ENCODE measurements at regions not wholly inside any gene's neighbourhood (a gene's known extent, or its start where the extent isn't known, plus 50 kb on each side); places are given as distances from the start of the nearest gene placed in this dataset.

DNA sequence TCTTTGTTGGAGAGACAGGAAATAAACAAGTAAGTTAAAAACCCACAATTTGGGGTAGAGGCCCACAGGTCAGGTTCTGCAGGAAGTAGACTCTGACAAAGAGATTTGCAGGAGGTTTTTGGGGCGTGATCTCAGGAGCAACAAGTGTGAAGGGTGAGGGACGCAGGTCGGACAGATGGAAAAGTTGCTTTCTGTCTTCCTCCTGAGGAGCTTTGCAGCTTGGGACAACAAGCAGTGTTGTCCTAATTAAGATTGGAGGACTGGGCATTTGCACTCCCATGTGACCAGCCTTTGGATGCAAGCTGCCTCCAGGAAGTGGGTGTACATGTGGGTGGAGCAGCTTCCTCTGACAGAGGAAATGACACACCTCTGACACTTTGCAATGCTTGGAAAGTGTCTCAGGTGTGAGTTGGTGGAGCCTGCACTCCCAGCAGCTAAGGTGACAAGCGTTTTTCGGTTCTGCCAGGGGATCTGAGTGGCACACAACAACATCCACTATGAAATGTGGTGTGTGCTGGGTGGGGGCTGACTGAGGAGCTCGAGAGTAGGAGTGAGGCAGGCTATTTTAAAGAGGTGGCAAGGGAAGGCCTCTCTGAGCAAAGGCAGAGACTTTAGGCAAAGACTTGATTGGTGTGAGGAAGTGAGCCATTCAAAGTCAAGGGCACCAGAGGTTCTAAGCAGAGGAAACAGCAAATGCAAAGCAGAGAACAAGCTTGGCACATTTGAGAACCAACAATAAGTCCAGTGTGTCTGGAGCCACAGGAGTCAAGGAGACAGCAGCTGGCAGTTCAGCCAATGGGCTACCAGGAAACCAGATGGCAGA lies 339.8 kb upstream of the GATB start:
- no peak for DNase-seq
- Histone ChIP-seq H3K27me3 (replicated peaks) (no peaks in the 10 kb centered on the region), H3K4me3 (ENCODE audit: low read depth, low read length) (no peak overlapping the region), H3K27ac (no peak overlapping the region), H3K36me3 (replicated peaks) (no peaks in the 10 kb centered on the region)
- in situ Hi-C loops (cut with HindIII; ENCODE audit: low pct_ligation_motif_present, low sequenced_read_pairs), result no loop called here
- TF ChIP-seq, protein P1, sequence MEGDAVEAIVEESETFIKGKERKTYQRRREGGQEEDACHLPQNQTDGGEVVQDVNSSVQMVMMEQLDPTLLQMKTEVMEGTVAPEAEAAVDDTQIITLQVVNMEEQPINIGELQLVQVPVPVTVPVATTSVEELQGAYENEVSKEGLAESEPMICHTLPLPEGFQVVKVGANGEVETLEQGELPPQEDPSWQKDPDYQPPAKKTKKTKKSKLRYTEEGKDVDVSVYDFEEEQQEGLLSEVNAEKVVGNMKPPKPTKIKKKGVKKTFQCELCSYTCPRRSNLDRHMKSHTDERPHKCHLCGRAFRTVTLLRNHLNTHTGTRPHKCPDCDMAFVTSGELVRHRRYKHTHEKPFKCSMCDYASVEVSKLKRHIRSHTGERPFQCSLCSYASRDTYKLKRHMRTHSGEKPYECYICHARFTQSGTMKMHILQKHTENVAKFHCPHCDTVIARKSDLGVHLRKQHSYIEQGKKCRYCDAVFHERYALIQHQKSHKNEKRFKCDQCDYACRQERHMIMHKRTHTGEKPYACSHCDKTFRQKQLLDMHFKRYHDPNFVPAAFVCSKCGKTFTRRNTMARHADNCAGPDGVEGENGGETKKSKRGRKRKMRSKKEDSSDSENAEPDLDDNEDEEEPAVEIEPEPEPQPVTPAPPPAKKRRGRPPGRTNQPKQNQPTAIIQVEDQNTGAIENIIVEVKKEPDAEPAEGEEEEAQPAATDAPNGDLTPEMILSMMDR (IDR thresholded peaks at IDR 0.05; ENCODE audit: low read depth, low read length, missing control alignments), result no peak

DNA sequence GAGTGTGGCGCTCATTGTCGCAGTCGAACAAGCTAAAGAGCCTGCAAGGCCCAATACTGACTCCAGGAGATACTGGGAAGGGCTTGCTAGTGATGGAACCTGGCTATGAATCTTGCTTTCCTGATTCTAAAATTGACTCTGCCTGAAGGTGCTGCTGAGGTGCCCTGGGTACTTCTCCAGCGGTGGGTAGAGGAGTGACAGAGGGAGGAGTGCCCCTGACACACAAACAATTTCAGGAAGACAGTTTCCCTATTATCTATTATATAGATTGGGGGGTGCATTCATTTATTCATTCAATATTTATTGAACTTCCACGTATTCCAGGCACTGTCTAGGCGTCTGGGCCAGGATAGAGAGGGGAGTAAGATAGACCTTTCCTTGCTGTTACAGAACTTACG lies 339.2 kb upstream of the GATB start:
- TF ChIP-seq, protein P1 (IDR thresholded peaks at IDR 0.05; ENCODE audit: low read depth, low read length, missing control alignments), result no peak
- no peak for DNase-seq
- Histone ChIP-seq H3K4me3 (ENCODE audit: low read depth, low read length) (no peak overlapping the region), H3K27me3 (replicated peaks) (no peaks in the 10 kb centered on the region), H3K27ac (no peak overlapping the region), H3K36me3 (replicated peaks) (no peaks in the 10 kb centered on the region)
- in situ Hi-C loops (cut with HindIII; ENCODE audit: low pct_ligation_motif_present, low sequenced_read_pairs), result no loop called here

GRCh38 chr4:152099555-152099954 lies 338.7 kb upstream of the GATB start:
- Histone ChIP-seq H3K36me3 (replicated peaks) (no peaks in the 10 kb centered on the region), H3K27ac (no peak overlapping the region), H3K4me3 (ENCODE audit: low read depth, low read length) (no peak overlapping the region), H3K27me3 (replicated peaks) (no peaks in the 10 kb centered on the region)
- in situ Hi-C loops (cut with HindIII; ENCODE audit: low pct_ligation_motif_present, low sequenced_read_pairs), result no loop called here
- DNase-seq, result no peak
- TF ChIP-seq, protein P1 (IDR thresholded peaks at IDR 0.05; ENCODE audit: low read depth, low read length, missing control alignments), result peak; percentile 9

GRCh38 chr4:152099061-152099425 lies 338.2 kb upstream of the GATB start:
- TF ChIP-seq, protein P1 (IDR thresholded peaks at IDR 0.05; ENCODE audit: low read depth, low read length, missing control alignments), result no peak
- H3K36me3 ChIP-seq (replicated peaks), result no peaks in the 10 kb centered on the region
- no peak overlapping the region for H3K27ac ChIP-seq
- in situ Hi-C loops (cut with HindIII; ENCODE audit: low pct_ligation_motif_present, low sequenced_read_pairs), result no loop called here
- H3K4me3 ChIP-seq (ENCODE audit: low read depth, low read length), result no peak overlapping the region
- no peak for DNase-seq
- H3K27me3 ChIP-seq (replicated peaks), result no peaks in the 10 kb centered on the region

DNA sequence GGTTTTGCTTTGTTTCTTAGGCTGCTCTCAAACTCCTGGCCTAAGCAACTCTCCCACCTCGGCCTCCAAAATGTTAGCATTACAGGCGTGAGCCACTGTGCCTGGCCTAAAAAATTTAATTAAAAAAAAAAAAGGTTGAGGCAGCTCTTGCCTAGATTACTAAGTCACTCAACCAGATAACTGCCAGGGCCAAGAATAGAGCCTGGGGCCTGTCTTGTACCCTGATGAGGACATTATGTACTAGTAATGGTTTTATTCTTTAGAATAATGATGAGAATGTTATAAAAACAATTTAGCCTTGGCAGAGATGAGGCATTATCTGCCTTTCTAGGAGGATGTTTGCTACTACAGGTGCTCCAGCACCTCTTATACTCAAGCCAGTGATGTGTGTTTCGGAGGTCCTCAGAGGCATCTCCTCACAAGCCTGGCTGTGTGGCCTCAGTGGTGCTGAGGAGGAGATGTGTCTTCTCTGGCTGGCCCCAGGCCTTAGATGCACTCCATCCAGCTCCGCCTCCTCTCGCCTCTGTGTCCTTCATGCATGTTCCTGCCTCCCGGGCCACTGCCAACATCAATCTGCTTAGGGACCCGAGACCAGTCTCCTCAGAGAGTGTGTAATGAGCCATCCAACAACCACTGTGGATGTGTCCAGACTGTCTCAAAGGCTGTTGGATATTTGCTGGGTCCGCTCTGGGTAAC lies 337.7 kb upstream of the GATB start:
- Histone ChIP-seq H3K36me3 (replicated peaks) (no peaks in the 10 kb centered on the region), H3K27ac (no peak overlapping the region), H3K27me3 (replicated peaks) (no peaks in the 10 kb centered on the region), H3K4me3 (ENCODE audit: low read depth, low read length) (no peak overlapping the region)
- TF ChIP-seq, protein P1 (IDR thresholded peaks at IDR 0.05; ENCODE audit: low read depth, low read length, missing control alignments), result no peak
- in situ Hi-C loops (cut with HindIII; ENCODE audit: low pct_ligation_motif_present, low sequenced_read_pairs), result no loop called here
- DNase-seq, result no peak
